ENCODE measurements at regions not wholly inside any gene's neighbourhood (a gene's known extent, or its start where the extent isn't known, plus 50 kb on each side); places are given as distances from the start of the nearest gene placed in this dataset.
"Not testable (repeated sequence)": the region's sequence is repeated elsewhere in the genome, so short reads cannot be mapped to it uniquely, and the experiment has no call there.

DNA sequence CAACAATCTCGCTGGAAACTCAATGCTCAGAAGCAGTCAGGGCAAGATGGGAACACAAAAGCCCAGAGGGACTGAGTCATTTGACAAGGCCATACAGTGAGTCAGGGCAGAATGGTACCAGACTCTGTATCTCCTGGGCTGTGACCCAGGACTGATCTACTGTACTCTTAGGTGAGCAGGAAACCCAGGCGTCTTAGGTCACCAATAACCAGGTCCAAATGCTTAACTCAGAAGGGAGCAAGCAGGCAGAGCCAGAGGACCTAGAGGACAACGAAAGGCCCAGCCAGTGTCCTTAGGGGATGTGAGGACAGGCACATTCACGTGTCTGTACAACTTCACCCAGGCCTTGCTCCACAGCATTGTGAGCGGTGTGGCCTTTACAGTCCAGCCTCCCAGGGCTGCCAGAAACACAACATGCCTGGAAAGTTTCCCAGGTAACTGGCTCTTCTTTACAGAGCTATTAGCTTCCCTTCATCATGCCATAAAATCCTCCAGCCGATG lies 69.9 kb downstream of the ARL6IP4 start:
- H3K27me3 ChIP-seq (ENCODE audit: insufficient read depth, poor library complexity, severe bottlenecking) = no peaks in the 10 kb centered on the region
- TF ChIP-seq GABPA (IDR thresholded peaks at IDR 0.05; ENCODE audit: low read depth) = no peak
- no peak for TF ChIP-seq POLR2AphosphoS5 (IDR thresholded peaks at IDR 0.05; ENCODE audit: low read depth)
- TF ChIP-seq, protein P1, sequence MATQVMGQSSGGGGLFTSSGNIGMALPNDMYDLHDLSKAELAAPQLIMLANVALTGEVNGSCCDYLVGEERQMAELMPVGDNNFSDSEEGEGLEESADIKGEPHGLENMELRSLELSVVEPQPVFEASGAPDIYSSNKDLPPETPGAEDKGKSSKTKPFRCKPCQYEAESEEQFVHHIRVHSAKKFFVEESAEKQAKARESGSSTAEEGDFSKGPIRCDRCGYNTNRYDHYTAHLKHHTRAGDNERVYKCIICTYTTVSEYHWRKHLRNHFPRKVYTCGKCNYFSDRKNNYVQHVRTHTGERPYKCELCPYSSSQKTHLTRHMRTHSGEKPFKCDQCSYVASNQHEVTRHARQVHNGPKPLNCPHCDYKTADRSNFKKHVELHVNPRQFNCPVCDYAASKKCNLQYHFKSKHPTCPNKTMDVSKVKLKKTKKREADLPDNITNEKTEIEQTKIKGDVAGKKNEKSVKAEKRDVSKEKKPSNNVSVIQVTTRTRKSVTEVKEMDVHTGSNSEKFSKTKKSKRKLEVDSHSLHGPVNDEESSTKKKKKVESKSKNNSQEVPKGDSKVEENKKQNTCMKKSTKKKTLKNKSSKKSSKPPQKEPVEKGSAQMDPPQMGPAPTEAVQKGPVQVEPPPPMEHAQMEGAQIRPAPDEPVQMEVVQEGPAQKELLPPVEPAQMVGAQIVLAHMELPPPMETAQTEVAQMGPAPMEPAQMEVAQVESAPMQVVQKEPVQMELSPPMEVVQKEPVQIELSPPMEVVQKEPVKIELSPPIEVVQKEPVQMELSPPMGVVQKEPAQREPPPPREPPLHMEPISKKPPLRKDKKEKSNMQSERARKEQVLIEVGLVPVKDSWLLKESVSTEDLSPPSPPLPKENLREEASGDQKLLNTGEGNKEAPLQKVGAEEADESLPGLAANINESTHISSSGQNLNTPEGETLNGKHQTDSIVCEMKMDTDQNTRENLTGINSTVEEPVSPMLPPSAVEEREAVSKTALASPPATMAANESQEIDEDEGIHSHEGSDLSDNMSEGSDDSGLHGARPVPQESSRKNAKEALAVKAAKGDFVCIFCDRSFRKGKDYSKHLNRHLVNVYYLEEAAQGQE (IDR thresholded peaks at IDR 0.05; ENCODE audit: insufficient replicate concordance, low read depth) = no peak
- no peak for TF ChIP-seq SPI1 (IDR thresholded peaks at IDR 0.05; ENCODE audit: borderline replicate concordance, low read depth)
- TF ChIP-seq, protein P2, sequence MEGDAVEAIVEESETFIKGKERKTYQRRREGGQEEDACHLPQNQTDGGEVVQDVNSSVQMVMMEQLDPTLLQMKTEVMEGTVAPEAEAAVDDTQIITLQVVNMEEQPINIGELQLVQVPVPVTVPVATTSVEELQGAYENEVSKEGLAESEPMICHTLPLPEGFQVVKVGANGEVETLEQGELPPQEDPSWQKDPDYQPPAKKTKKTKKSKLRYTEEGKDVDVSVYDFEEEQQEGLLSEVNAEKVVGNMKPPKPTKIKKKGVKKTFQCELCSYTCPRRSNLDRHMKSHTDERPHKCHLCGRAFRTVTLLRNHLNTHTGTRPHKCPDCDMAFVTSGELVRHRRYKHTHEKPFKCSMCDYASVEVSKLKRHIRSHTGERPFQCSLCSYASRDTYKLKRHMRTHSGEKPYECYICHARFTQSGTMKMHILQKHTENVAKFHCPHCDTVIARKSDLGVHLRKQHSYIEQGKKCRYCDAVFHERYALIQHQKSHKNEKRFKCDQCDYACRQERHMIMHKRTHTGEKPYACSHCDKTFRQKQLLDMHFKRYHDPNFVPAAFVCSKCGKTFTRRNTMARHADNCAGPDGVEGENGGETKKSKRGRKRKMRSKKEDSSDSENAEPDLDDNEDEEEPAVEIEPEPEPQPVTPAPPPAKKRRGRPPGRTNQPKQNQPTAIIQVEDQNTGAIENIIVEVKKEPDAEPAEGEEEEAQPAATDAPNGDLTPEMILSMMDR (IDR thresholded peaks at IDR 0.05; ENCODE audit: insufficient read depth, low read length) = no peak
- H3K4me3 ChIP-seq (replicated peaks; ENCODE audit: insufficient read depth, low read length) = no peak overlapping the region
- DNase-seq (ENCODE audit: low read depth in 1 of 2, low spot score in 1 of 2) = no peak
- H3K27ac ChIP-seq (replicated peaks) = no peak overlapping the region

- H3K27me3 ChIP-seq (ENCODE audit: insufficient read depth, poor library complexity, severe bottlenecking) = no peaks in the 10 kb centered on the region
- TF ChIP-seq, protein P2 (IDR thresholded peaks at IDR 0.05; ENCODE audit: insufficient read depth, low read length) = no peak
- TF ChIP-seq SPI1 (IDR thresholded peaks at IDR 0.05; ENCODE audit: borderline replicate concordance, low read depth) = no peak
- DNase-seq (ENCODE audit: low read depth in 1 of 2, low spot score in 1 of 2) = no peak
- H3K4me3 ChIP-seq (replicated peaks; ENCODE audit: insufficient read depth, low read length) = no peak overlapping the region
- H3K27ac ChIP-seq (replicated peaks) = no peak overlapping the region
These were observed 69.1 kb downstream of the ARL6IP4 start for GRCh38 chr12:123049398-123050240.

- not testable (repeated sequence) for H3K27me3 ChIP-seq (ENCODE audit: insufficient read depth, poor library complexity, severe bottlenecking); H3K27ac ChIP-seq (replicated peaks); H3K4me3 ChIP-seq (replicated peaks; ENCODE audit: insufficient read depth, low read length)
These were observed 67.4 kb downstream of the ARL6IP4 start for GRCh38 chr12:123047892-123048291.

GRCh38 chr12:123047289-123047688 lies 66.8 kb downstream of the ARL6IP4 start:
- Histone ChIP-seq H3K27me3 (ENCODE audit: insufficient read depth, poor library complexity, severe bottlenecking) (no peaks in the 10 kb centered on the region), H3K4me3 (replicated peaks; ENCODE audit: insufficient read depth, low read length) (no peak overlapping the region), H3K27ac (replicated peaks) (no peak overlapping the region)
- TF ChIP-seq POLR2AphosphoS5 (IDR thresholded peaks at IDR 0.05; ENCODE audit: low read depth) = no peak
- no peak for TF ChIP-seq SPI1 (IDR thresholded peaks at IDR 0.05; ENCODE audit: borderline replicate concordance, low read depth)
- no peak for TF ChIP-seq GABPA (IDR thresholded peaks at IDR 0.05; ENCODE audit: low read depth)
- TF ChIP-seq, protein P2 (IDR thresholded peaks at IDR 0.05; ENCODE audit: insufficient read depth, low read length) = no peak
- TF ChIP-seq, protein P1 (IDR thresholded peaks at IDR 0.05; ENCODE audit: insufficient replicate concordance, low read depth) = no peak
- DNase-seq (ENCODE audit: low read depth in 1 of 2, low spot score in 1 of 2) = no peak

More at GRCh38 chr12:123047892-123048291, 67.4 kb downstream of the ARL6IP4 start:
- DNase-seq (ENCODE audit: low read depth in 1 of 2, low spot score in 1 of 2) = not testable (repeated sequence)

All from HL-60 (cell line).